Liver (tissue), 8 donors: ENCODE measurements at regions not wholly inside any gene's neighbourhood (a gene's known extent, or its start where the extent isn't known, plus 50 kb on each side); places are given as distances from the start of the nearest gene placed in this dataset.

Experiments
- DNase-seq: peaks from one replicate; pipeline ENCODE4 v3.0.0-alpha.2; 2017; ENCODE audit warnings: low spot score
- H3K27ac ChIP-seq, 2 donors: one replicate each; pipeline ENCODE4 v1.7.0; 2013; ENCODE audit warnings: inconsistent platforms in 2 of 2, low read length in 2 of 2, control low read depth in 1 of 2, low read depth in 1 of 2, mild to moderate bottlenecking in 1 of 2
- H3K27me3 ChIP-seq, 4 donors: one replicate each; pipeline versions ENCODE4 v1.6.1 to v1.7.0; 2013; ENCODE audit warnings: low read length in 3 of 4, inconsistent platforms in 1 of 4, mild to moderate bottlenecking in 1 of 4, moderate library complexity in 1 of 4; ENCODE audit not compliant: control insufficient read depth in 4 of 4, insufficient read depth in 4 of 4
- H3K36me3 ChIP-seq, 4 donors: one replicate each; pipeline versions ENCODE4 v1.6.1 to v1.7.0; 2013; ENCODE audit warnings: low read length in 3 of 4, mild to moderate bottlenecking in 3 of 4, low read depth in 1 of 4, moderate library complexity in 1 of 4; ENCODE audit not compliant: control insufficient read depth in 4 of 4, insufficient read depth in 3 of 4
- H3K4me1 ChIP-seq, 4 donors: one replicate each; pipeline versions ENCODE4 v1.6.1 to v1.7.0; 2013; ENCODE audit warnings: low read length in 3 of 4, mild to moderate bottlenecking in 3 of 4, moderate library complexity in 1 of 4; ENCODE audit not compliant: control insufficient read depth in 4 of 4, insufficient read depth in 4 of 4
- H3K4me3 ChIP-seq, 3 donors: one replicate each; pipeline versions ENCODE4 v1.6.1 to v1.7.0; 2013; ENCODE audit warnings: low read length in 3 of 3, control low read depth in 1 of 3, low read depth in 1 of 3, mild to moderate bottlenecking in 1 of 3
- H3K9ac ChIP-seq, 2 donors: one replicate each; pipeline ENCODE4 v1.7.0; 2013; ENCODE audit warnings: low read length in 2 of 2, mild to moderate bottlenecking in 2 of 2, moderate library complexity in 2 of 2, control low read depth in 1 of 2, low read depth in 1 of 2
- H3K9me3 ChIP-seq, 4 donors: one replicate each; pipeline versions ENCODE4 v1.6.1 to v1.7.0; 2013; ENCODE audit warnings: low read length in 3 of 4; ENCODE audit not compliant: control insufficient read depth in 4 of 4
- ATF3 ChIP-seq: IDR thresholded peaks from 2 replicates; pipeline ENCODE4 v1.6.1; 2016; ENCODE audit warnings: antibody characterized with exemption
- CTCF ChIP-seq: fragments of 150-350 bp; IDR thresholded peaks from 2 replicates; pipeline ENCODE4 v1.5.1; 2017; ENCODE audit warnings: improper control_type of control experiment, low read depth, low read length; ENCODE audit not compliant: missing input control
- EGR1 ChIP-seq, 2 donors: IDR thresholded peaks; 2 replicates each; pipeline ENCODE4 v1.6.1; 2016 to 2018; ENCODE audit warnings: antibody characterized with exemption in 2 of 2, low read depth in 2 of 2
- FOXA1 ChIP-seq: IDR thresholded peaks from 2 replicates; pipeline ENCODE4 v1.6.1; 2016; ENCODE audit warnings: antibody characterized with exemption
- FOXA2 ChIP-seq: IDR thresholded peaks from 2 replicates; pipeline ENCODE4 v1.6.1; 2016; ENCODE audit warnings: antibody characterized with exemption
- GABPA ChIP-seq, 2 donors: IDR thresholded peaks in 1 of 2; conservative IDR thresholded peaks in 1 of 2; 2 replicates each; pipeline ENCODE4 v1.6.1; 2016; ENCODE audit warnings: antibody characterized with exemption in 2 of 2, mild to moderate bottlenecking in 1 of 2, moderate library complexity in 1 of 2
- HNF4A ChIP-seq, 2 donors: conservative IDR thresholded peaks; 2 replicates each; pipeline ENCODE4 v1.6.1; 2016; ENCODE audit warnings: antibody characterized with exemption in 2 of 2, mild to moderate bottlenecking in 2 of 2
- MAX ChIP-seq: IDR thresholded peaks from 2 replicates; pipeline ENCODE4 v1.6.1; 2016; ENCODE audit warnings: antibody characterized with exemption
- NR2F2 ChIP-seq: IDR thresholded peaks from 2 replicates; pipeline ENCODE4 v1.6.1; 2016; ENCODE audit warnings: antibody characterized with exemption
- RAD21 ChIP-seq, 2 donors: IDR thresholded peaks; 2 replicates each; pipeline ENCODE4 v1.6.1; 2016; ENCODE audit warnings: antibody characterized with exemption in 2 of 2, mild to moderate bottlenecking in 2 of 2
- REST ChIP-seq: IDR thresholded peaks from 2 replicates; pipeline ENCODE4 v1.6.1; 2016; ENCODE audit warnings: antibody characterized with exemption, mild to moderate bottlenecking
- RXRA ChIP-seq, 2 donors: IDR thresholded peaks; 2 replicates each; pipeline ENCODE4 v1.6.1; 2017 to 2018; ENCODE audit warnings: antibody characterized with exemption in 2 of 2, mild to moderate bottlenecking in 1 of 2
- SP1 ChIP-seq: IDR thresholded peaks from 2 replicates; pipeline ENCODE4 v1.6.1; 2018; ENCODE audit warnings: antibody characterized with exemption, mild to moderate bottlenecking
- TAF1 ChIP-seq: conservative IDR thresholded peaks from 2 replicates; pipeline ENCODE4 v1.6.1; 2016; ENCODE audit warnings: antibody characterized with exemption, mild to moderate bottlenecking
- YY1 ChIP-seq: IDR thresholded peaks from 2 replicates; pipeline ENCODE4 v1.6.1; 2016; ENCODE audit warnings: antibody characterized with exemption, mild to moderate bottlenecking
- ZBTB33 ChIP-seq: IDR thresholded peaks from 2 replicates; pipeline ENCODE4 v1.6.1; 2016; ENCODE audit warnings: antibody characterized with exemption
- WGBS: extraction: QIAGEN DNeasy Blood & Tissue Kit; methylation state at CpG from one replicate; pipeline ENCODE4 v1.1.7; 2013; 5-methylcytosine and 5-hydroxymethylcytosine counted together
- donor health status: healthy.
- donor health status: healthy.
- donor health status: healthy.
- donor health status: healthy.
- donor health status: healthy.

- no peak for TF ChIP-seq REST
- TF ChIP-seq GABPA (IDR thresholded peaks at IDR 0.05 in 1 of 2, conservative IDR thresholded peaks at IDR 0.05 in 1 of 2): no peak
- TF ChIP-seq ATF3: no peak
- no peak for TF ChIP-seq HNF4A (conservative IDR thresholded peaks at IDR 0.05)
- no peak for TF ChIP-seq ZBTB33
- no peak for TF ChIP-seq CTCF
- no peak for TF ChIP-seq FOXA2
- TF ChIP-seq EGR1 (IDR thresholded peaks at IDR 0.05; ENCODE audit: low read depth in 2 of 2): no peak
- no peak for TF ChIP-seq MAX
- TF ChIP-seq YY1: no peak
- no peak for TF ChIP-seq SP1
- TF ChIP-seq TAF1: no peak
- TF ChIP-seq FOXA1: no peak
- no peak for TF ChIP-seq RAD21 (IDR thresholded peaks at IDR 0.05)
- TF ChIP-seq RXRA (IDR thresholded peaks at IDR 0.05): no peak
- H3K9ac ChIP-seq: no peak overlapping the region
- 51% methylated on average over 1 of the region's 1 CpG for WGBS
- H3K4me1 ChIP-seq: no peaks in the 10 kb centered on the region
- H3K27ac ChIP-seq: no peak overlapping the region
- H3K4me3 ChIP-seq: no peak overlapping the region
- no peak for DNase-seq
- no peaks in the 10 kb centered on the region for H3K9me3 ChIP-seq
- no peaks in the 10 kb centered on the region for H3K36me3 ChIP-seq
- H3K27me3 ChIP-seq: no peaks in the 10 kb centered on the region
Observed at GRCh38 chr3:95789111-95789510, 1025.3 kb upstream of the EPHA6 start.

GRCh38 chr3:95797081-95797480 lies 1017.3 kb upstream of the EPHA6 start:
- Histone ChIP-seq H3K36me3 (no peaks in the 10 kb centered on the region), H3K9ac (no peak overlapping the region), H3K9me3 (no peaks in the 10 kb centered on the region), H3K4me1 (no peaks in the 10 kb centered on the region), H3K4me3 (no peak overlapping the region), H3K27ac (no peak overlapping the region), H3K27me3 (no peaks in the 10 kb centered on the region)
- 73% methylated on average over 3 of the region's 3 CpGs for WGBS
- TF ChIP-seq MAX (no peak), HNF4A (conservative IDR thresholded peaks at IDR 0.05) (no peak), GABPA (IDR thresholded peaks at IDR 0.05 in 1 of 2, conservative IDR thresholded peaks at IDR 0.05 in 1 of 2) (no peak), ATF3 (no peak), NR2F2 (no peak)
- no peak for DNase-seq
